ENCODE measurements at regions not wholly inside any gene's neighbourhood (a gene's known extent, or its start where the extent isn't known, plus 50 kb on each side); places are given as distances from the start of the nearest gene placed in this dataset.

DNA sequence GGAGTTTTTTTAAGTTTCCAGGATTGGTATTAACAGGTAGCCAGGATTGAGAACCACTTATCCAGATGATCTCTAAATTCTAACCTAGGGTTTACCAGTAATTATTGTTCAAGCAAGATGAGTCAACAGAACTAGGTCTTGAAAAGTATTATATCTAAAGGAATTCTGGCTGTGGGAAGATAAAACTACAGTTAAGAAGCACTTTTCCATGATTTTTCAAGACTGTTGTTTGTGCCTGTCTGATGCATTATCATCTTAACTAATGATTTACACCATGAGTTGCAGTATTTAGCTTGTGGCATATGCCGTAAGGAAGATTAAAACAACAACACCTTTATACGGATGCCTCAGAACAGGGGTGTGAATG lies 142.2 kb upstream of the CCDC68 start:
- TF ChIP-seq EGR1 (IDR thresholded peaks at IDR 0.05) = no peak
- TF ChIP-seq TCF12 (IDR thresholded peaks at IDR 0.05; ENCODE audit: low read depth) = no peak
- TF ChIP-seq CEBPB (IDR thresholded peaks at IDR 0.05) = no peak
- no peak for TF ChIP-seq EP300 (IDR thresholded peaks at IDR 0.05; ENCODE audit: borderline replicate concordance)
- TF ChIP-seq, protein P1, sequence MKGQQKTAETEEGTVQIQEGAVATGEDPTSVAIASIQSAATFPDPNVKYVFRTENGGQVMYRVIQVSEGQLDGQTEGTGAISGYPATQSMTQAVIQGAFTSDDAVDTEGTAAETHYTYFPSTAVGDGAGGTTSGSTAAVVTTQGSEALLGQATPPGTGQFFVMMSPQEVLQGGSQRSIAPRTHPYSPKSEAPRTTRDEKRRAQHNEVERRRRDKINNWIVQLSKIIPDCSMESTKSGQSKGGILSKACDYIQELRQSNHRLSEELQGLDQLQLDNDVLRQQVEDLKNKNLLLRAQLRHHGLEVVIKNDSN (IDR thresholded peaks at IDR 0.05) = no peak
- TF ChIP-seq, protein P2, sequence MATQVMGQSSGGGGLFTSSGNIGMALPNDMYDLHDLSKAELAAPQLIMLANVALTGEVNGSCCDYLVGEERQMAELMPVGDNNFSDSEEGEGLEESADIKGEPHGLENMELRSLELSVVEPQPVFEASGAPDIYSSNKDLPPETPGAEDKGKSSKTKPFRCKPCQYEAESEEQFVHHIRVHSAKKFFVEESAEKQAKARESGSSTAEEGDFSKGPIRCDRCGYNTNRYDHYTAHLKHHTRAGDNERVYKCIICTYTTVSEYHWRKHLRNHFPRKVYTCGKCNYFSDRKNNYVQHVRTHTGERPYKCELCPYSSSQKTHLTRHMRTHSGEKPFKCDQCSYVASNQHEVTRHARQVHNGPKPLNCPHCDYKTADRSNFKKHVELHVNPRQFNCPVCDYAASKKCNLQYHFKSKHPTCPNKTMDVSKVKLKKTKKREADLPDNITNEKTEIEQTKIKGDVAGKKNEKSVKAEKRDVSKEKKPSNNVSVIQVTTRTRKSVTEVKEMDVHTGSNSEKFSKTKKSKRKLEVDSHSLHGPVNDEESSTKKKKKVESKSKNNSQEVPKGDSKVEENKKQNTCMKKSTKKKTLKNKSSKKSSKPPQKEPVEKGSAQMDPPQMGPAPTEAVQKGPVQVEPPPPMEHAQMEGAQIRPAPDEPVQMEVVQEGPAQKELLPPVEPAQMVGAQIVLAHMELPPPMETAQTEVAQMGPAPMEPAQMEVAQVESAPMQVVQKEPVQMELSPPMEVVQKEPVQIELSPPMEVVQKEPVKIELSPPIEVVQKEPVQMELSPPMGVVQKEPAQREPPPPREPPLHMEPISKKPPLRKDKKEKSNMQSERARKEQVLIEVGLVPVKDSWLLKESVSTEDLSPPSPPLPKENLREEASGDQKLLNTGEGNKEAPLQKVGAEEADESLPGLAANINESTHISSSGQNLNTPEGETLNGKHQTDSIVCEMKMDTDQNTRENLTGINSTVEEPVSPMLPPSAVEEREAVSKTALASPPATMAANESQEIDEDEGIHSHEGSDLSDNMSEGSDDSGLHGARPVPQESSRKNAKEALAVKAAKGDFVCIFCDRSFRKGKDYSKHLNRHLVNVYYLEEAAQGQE (IDR thresholded peaks at IDR 0.05; ENCODE audit: low read depth) = no peak
- no peak for TF ChIP-seq RAD21 (IDR thresholded peaks at IDR 0.05; ENCODE audit: low read depth)
- TF ChIP-seq, protein P3, sequence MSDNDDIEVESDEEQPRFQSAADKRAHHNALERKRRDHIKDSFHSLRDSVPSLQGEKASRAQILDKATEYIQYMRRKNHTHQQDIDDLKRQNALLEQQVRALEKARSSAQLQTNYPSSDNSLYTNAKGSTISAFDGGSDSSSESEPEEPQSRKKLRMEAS (IDR thresholded peaks at IDR 0.05) = no peak
- TF ChIP-seq TEAD4 (IDR thresholded peaks at IDR 0.05) = no peak
- no peak for TF ChIP-seq ZBTB7A (IDR thresholded peaks at IDR 0.05; ENCODE audit: low read depth)
- no peak for TF ChIP-seq YY1 (IDR thresholded peaks at IDR 0.05; ENCODE audit: low read depth)
- TF ChIP-seq FOXM1 (IDR thresholded peaks at IDR 0.05; ENCODE audit: borderline replicate concordance, low read depth) = no peak
- no peak for TF ChIP-seq CREB1 (IDR thresholded peaks at IDR 0.05; ENCODE audit: low read depth)

DNA sequence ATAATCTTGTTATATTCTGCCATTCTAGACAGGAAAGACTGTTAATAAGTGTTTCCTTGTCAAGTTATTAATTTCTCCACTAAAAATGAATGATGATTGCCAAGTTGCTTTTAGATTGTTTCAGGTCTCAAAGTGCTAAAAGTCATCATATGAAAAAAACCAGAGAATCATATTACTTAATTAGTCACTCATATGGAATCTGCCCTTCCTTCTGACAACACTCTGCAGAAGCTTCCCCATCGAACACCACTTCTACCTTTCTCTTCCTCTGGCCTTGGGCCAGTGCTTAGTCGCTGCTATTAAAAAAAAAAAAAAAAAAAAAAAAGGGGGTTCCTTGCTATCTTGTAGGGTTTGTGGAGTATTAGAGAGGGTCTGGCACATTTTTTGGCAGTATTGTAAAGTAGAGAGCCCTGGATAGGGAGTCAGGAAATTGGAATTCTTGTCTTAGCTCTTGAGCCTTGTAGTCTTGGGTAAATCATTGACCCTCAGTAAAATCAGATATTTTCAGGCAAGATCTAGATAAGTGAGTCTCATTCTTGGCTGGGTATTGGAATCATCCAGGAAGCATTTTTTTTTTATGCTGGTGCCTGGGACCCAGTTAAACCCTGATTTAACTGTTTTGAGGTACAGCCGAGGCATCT lies 141.7 kb upstream of the CCDC68 start:
- TF ChIP-seq, protein P3 (IDR thresholded peaks at IDR 0.05) = no peak
- TF ChIP-seq TAF1 (IDR thresholded peaks at IDR 0.05; ENCODE audit: low read depth) (no peak), TCF12 (IDR thresholded peaks at IDR 0.05; ENCODE audit: low read depth) (no peak), NFIC (IDR thresholded peaks at IDR 0.05) (peak; percentile 54)

DNA sequence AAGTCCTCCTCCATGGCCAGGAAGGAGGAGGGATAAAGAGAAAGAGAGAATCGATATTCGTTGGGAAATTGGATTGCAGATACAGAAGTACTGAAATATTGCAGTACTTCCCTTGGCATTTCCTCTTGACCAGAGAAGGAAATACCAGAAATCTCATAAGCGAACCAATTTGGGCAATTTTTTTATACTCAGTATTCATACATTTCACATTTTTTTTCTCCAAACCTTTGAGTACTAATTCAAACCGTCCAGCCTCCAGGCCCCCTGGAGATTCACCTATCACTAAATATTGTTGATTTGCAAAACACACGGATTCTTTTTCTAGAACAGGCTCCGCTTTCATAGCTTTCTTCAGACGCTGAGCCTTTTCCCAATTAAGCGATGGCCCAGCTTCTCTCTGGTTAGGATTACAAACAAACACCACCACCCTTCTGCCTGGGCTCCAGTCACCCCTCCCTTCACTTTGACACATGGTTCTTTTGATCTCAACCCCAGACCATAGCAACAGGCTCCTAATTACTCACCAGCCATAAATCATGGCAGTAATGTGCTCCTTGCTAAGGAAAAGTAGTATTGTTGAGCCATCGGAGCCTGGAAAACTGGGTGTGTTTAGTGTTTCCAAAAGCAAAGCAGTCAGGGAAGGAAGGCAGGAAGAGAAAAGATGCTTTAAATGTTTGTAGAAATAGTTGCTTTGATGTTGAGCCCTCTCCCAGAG lies 138.4 kb upstream of the CCDC68 start:
- no peak for TF ChIP-seq CREB1 (IDR thresholded peaks at IDR 0.05; ENCODE audit: low read depth)
- TF ChIP-seq CEBPB (IDR thresholded peaks at IDR 0.05) = no peak
- TF ChIP-seq, protein P2 (IDR thresholded peaks at IDR 0.05; ENCODE audit: low read depth) = no peak
- no peak for TF ChIP-seq EP300 (IDR thresholded peaks at IDR 0.05; ENCODE audit: borderline replicate concordance)
- TF ChIP-seq RAD21 (IDR thresholded peaks at IDR 0.05; ENCODE audit: low read depth) = no peak

DNA sequence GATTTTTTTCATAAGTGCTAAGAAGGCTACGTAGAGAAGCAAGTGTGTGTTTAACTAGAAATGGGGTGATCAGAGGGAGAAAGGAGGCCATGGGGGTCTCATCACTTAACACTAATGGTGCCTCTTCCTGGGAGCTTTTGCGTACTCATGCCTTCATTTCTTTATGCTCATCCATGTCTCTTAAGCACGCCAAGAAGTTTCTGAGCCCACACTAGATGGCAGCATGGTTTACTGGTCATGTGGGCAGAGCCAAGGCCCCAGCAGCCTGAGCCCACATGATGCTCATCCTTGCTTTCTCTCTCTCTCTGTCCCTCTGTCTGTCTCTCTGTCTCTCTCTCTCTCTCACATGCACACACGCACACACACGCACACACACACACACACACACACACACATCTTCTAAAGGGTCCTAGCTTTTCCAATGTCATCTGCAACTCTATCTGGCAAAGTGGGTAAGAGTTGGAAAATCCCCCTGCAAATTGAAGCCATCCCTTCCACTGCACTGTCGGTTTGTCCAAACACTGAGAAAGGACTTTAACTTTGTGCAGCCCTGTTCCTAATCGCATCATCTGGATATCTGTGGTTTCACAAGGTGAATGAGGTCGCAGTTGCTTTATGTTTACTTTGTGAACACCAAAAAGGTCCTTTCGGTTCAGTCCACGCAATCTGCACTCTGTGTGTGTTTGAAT lies 137.1 kb upstream of the CCDC68 start:
- TF ChIP-seq EP300 (IDR thresholded peaks at IDR 0.05; ENCODE audit: borderline replicate concordance) = no peak
- no peak for TF ChIP-seq EGR1 (IDR thresholded peaks at IDR 0.05)
- TF ChIP-seq NFIC (IDR thresholded peaks at IDR 0.05) = no peak
- no peak for TF ChIP-seq TCF12 (IDR thresholded peaks at IDR 0.05; ENCODE audit: low read depth)
- no peak for TF ChIP-seq FOXM1 (IDR thresholded peaks at IDR 0.05; ENCODE audit: borderline replicate concordance, low read depth)
- TF ChIP-seq CEBPB (IDR thresholded peaks at IDR 0.05) = no peak
- no peak for TF ChIP-seq TAF1 (IDR thresholded peaks at IDR 0.05; ENCODE audit: low read depth)
- TF ChIP-seq, protein P3 (IDR thresholded peaks at IDR 0.05) = no peak
- TF ChIP-seq RAD21 (IDR thresholded peaks at IDR 0.05; ENCODE audit: low read depth) = peak; percentile 48; the same call in 1 of the 2 replicates
- no peak for TF ChIP-seq TEAD4 (IDR thresholded peaks at IDR 0.05)
- TF ChIP-seq YY1 (IDR thresholded peaks at IDR 0.05; ENCODE audit: low read depth) = no peak
- TF ChIP-seq, protein P1 (IDR thresholded peaks at IDR 0.05) = peak; percentile 47

DNA sequence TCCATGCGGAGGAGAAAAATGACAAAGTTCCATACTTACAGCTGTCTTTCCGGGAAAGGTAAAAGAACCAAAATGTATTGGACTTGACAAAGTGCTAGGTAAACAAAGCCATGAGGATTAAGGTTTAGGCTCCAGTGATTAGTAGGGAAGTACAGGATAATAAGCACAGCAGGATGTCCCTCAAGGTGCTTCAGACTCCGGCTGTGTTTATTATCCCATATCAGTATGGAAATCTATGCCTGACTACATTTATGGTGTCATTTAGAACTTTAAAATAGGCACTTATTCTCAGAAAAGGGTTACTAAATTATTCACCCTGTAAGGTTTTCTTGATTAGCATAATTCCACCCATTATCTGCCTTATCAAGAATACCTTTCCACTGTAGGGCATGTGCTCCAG lies 136.3 kb upstream of the CCDC68 start:
- TF ChIP-seq NFIC (IDR thresholded peaks at IDR 0.05) (no peak), CEBPB (IDR thresholded peaks at IDR 0.05) (no peak), ZBTB7A (IDR thresholded peaks at IDR 0.05; ENCODE audit: low read depth) (no peak), EGR1 (IDR thresholded peaks at IDR 0.05) (no peak), YY1 (IDR thresholded peaks at IDR 0.05; ENCODE audit: low read depth) (no peak), FOXM1 (IDR thresholded peaks at IDR 0.05; ENCODE audit: borderline replicate concordance, low read depth) (no peak), TCF12 (IDR thresholded peaks at IDR 0.05; ENCODE audit: low read depth) (no peak), TAF1 (IDR thresholded peaks at IDR 0.05; ENCODE audit: low read depth) (no peak), EP300 (IDR thresholded peaks at IDR 0.05; ENCODE audit: borderline replicate concordance) (no peak), RAD21 (IDR thresholded peaks at IDR 0.05; ENCODE audit: low read depth) (no peak), TEAD4 (IDR thresholded peaks at IDR 0.05) (no peak), CREB1 (IDR thresholded peaks at IDR 0.05; ENCODE audit: low read depth) (no peak)
- TF ChIP-seq, protein P3 (IDR thresholded peaks at IDR 0.05) = no peak
- TF ChIP-seq, protein P2 (IDR thresholded peaks at IDR 0.05; ENCODE audit: low read depth) = no peak
- TF ChIP-seq, protein P1 (IDR thresholded peaks at IDR 0.05) = no peak
